Activated CD4-positive, alpha-beta memory T cell treated with anti-CD3 and anti-CD28 coated beads for 36 hours (primary cell): ENCODE measurements at regions not wholly inside any gene's neighbourhood (a gene's known extent, or its start where the extent isn't known, plus 50 kb on each side); places are given as distances from the start of the nearest gene placed in this dataset.
"Not testable (repeated sequence)": the region's sequence is repeated elsewhere in the genome, so short reads cannot be mapped to it uniquely, and the experiment has no call there.

ENCODE experiments used
- CTCF ChIA-PET: fragments of 350-600 bp; sonication (Branson Sonifier 250); formaldehyde crosslinking; loops from one replicate; lab custom pipeline; 2021; ENCODE audit warnings: antibody characterized with exemption, inconsistent platforms; lab: Charles Lee
- POLR2A ChIA-PET: fragments of 350-600 bp; sonication (Branson Sonifier 250); formaldehyde crosslinking; loops from one replicate; lab custom pipeline; 2021; ENCODE audit warnings: antibody characterized with exemption; lab: Charles Lee
- DNase-seq: peaks from one replicate; pipeline ENCODE4 v3.0.0-alpha.2; 2020
- H3K27ac Mint-ChIP-seq: one replicate; pipeline ENCODE4 v1.8.0; 2021; ENCODE audit warnings: mixed read lengths
- H3K27me3 Mint-ChIP-seq: one replicate; pipeline ENCODE4 v1.8.0; 2021; ENCODE audit warnings: mixed read lengths
- H3K36me3 Mint-ChIP-seq: one replicate; pipeline ENCODE4 v1.8.0; 2021; ENCODE audit warnings: mixed read lengths
- H3K4me1 Mint-ChIP-seq: one replicate; pipeline ENCODE4 v1.8.0; 2021; ENCODE audit warnings: low read depth, mixed read lengths
- H3K4me3 Mint-ChIP-seq: one replicate; pipeline ENCODE4 v1.8.0; 2021; ENCODE audit warnings: mild to moderate bottlenecking, mixed read lengths
- H3K9me3 Mint-ChIP-seq: one replicate; pipeline ENCODE4 v1.8.0; 2021; ENCODE audit warnings: mixed read lengths
- intact Hi-C: fragments of 100-400 bp; cut with micrococcal nuclease; formaldehyde crosslinking; loops from one replicate; pipeline ENCODE4 v1.15.1; 2023

DNA sequence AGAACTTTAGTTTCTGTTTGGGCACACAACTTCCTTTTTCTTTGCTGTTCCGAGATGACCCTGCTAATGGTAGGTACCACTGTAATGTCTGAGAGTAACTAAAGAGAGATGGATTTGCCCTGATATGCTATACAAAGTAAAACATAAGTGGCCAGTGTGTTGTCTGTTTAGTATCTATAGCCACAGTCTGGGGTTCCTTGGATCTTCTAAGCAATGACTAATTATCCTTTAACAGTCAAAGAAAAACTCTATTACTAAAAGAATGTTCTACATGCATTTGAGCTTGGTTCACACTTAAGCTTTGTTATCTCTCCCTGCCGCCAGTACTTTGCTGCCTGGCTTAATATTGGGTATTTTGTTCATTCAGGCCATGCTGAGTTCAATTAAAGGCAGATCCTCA, 1051.9 kb upstream of the FLRT2 start:
- Mint-ChIP-seq H3K27ac (no peak overlapping the region), H3K36me3 (no peaks in the 10 kb centered on the region), H3K4me1 (no peaks in the 10 kb centered on the region), H3K4me3 (no peak overlapping the region), H3K27me3 (no peaks in the 10 kb centered on the region), H3K9me3 (peaks cover 16% of the 10 kb centered on the region)
- ChIA-PET CTCF (no interaction called here), POLR2A (no interaction called here)
- intact Hi-C loops: no loop called here
- no peak for DNase-seq

DNA sequence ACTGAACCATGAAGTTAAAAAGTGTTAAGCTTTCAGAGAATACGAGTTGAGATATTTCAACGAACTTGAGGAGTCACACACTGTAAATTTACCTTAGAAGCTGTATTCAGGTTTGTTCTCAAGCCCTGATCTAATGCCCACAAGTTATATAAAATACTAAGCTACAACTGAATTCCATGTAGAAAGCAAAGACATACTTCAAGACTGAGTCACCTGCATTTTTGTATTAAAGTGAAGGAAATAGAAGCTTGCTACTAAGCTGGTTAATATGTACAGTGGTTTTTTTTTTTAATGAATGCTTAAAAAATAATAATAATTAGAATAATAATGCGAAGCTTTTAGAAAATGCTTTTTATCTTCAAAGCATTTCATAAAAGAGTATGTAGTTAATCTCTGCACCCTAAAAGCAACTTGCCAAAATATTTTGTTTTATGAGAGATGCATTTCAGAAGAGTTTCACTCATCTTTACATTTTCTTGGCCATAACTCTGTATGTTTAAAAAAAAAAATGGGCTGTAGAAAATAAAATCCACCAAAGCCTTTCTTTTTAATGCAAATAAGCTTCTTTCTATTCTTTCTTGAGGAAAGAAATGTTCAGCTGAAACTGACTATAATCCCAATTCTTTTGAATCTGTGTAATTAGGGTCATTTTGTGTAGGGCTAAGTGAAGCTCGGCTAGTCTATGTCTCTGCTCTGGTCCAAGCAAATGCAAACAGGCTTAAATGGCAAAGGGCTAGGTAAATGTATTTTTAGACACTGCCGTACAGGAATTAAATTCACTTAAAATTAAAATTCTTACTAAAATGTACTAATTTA, 1047.5 kb upstream of the FLRT2 start:
- DNase-seq: no peak
- POLR2A ChIA-PET: no interaction called here
- peaks cover 7% of the 10 kb centered on the region for H3K9me3 Mint-ChIP-seq
- no peaks in the 10 kb centered on the region for H3K4me1 Mint-ChIP-seq
- intact Hi-C loops: no loop called here
- no peaks in the 10 kb centered on the region for H3K36me3 Mint-ChIP-seq
- H3K4me3 Mint-ChIP-seq: no peak overlapping the region
- no peaks in the 10 kb centered on the region for H3K27me3 Mint-ChIP-seq
- CTCF ChIA-PET: no interaction called here
- no peak overlapping the region for H3K27ac Mint-ChIP-seq

DNA sequence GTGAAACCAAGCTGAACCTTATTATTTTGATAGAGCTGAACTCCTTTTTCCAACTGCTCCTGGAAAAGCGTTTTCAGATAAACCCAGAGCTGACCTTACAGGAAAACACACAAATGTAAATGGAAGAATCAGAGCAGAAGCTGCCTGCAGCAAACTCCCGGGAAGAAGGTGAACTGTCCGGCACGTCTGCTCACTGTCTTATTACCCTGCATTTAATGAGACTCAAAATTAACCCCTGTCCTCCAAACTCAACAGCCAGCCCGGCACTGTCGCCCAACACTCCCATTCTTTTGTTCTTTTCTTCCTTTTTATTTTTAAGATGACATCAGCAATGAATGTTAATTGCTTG, 1046.9 kb upstream of the FLRT2 start:
- H3K36me3 Mint-ChIP-seq: peaks cover 2% of the 10 kb centered on the region
- intact Hi-C loops: no loop called here
- H3K4me1 Mint-ChIP-seq: no peaks in the 10 kb centered on the region
- peaks cover 12% of the 10 kb centered on the region for H3K9me3 Mint-ChIP-seq
- H3K27ac Mint-ChIP-seq: no peak overlapping the region
- no peak overlapping the region for H3K4me3 Mint-ChIP-seq
- DNase-seq: no peak
- no peaks in the 10 kb centered on the region for H3K27me3 Mint-ChIP-seq
- ChIA-PET CTCF (no interaction called here), POLR2A (no interaction called here)

DNA sequence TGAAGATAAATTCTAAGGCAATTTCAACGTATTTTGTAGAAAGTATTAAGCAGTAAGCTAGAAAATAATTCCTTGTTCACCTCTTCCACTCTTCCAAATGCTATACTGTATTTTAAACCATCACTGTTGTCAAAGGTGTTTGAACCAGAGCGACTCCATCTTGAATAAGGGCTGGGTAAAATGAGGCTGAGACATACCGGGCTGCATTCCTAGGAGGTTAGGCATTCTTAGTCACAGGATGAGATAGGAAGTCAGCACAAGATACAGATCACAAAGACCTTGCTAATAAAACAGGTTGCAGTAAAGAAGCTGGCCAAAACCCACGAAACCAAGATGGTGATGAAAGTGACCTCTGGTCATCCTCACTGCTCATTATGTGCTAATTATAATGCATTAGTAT, 1045.7 kb upstream of the FLRT2 start:
- H3K4me1 Mint-ChIP-seq, H3K27ac Mint-ChIP-seq, H3K36me3 Mint-ChIP-seq, H3K4me3 Mint-ChIP-seq, DNase-seq, CTCF ChIA-PET, intact Hi-C loops, H3K27me3 Mint-ChIP-seq, POLR2A ChIA-PET: not testable (repeated sequence)
- peaks cover 13% of the 10 kb centered on the region for H3K9me3 Mint-ChIP-seq

DNA sequence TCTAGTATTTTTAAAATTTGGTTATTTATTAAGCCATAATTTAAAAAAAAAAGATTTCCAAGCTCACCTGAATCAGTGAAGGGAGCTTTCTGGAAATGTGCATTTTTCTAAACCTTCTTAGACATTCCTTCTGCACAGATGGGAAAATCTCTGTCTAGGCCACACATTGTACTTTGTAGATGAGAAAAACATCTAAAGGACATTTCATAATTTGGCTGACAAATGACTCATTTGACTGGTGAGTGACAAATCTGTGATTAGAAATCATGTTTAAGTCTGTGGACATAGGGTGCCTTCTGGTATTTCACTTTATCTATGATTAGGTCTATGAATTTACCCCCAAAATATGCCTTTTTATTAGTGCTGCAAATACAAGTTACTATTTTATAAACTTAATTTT, 1044.9 kb upstream of the FLRT2 start:
- H3K4me1 Mint-ChIP-seq: no peaks in the 10 kb centered on the region
- H3K36me3 Mint-ChIP-seq: peaks cover 2% of the 10 kb centered on the region
- H3K27ac Mint-ChIP-seq: no peak overlapping the region
- no peaks in the 10 kb centered on the region for H3K27me3 Mint-ChIP-seq
- POLR2A ChIA-PET: no interaction called here
- H3K9me3 Mint-ChIP-seq: peaks cover 11% of the 10 kb centered on the region
- no peak overlapping the region for H3K4me3 Mint-ChIP-seq
- DNase-seq: no peak
- CTCF ChIA-PET: no interaction called here
- intact Hi-C loops: no loop called here

DNA sequence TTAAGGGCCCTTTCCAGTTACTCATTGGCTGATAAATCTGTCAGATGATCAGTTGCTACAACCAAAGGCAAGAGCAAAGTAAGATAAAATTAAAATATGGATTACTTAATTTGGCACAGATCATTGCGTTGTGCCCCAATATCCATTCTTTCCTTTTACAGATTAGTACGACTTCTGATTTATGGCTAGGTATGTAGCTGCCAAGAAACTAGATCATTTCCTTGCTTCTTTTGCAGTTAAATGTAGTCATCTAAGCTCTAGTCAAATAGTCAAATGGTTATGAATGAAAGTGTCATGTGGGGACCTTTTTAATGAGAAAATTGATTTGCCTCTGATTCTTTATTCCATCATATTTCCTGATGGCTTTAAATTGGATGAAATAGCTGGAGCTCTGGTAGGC, 1039.9 kb upstream of the FLRT2 start:
- Mint-ChIP-seq H3K36me3 (peaks cover 2% of the 10 kb centered on the region), H3K4me1 (no peaks in the 10 kb centered on the region), H3K9me3 (peaks cover 25% of the 10 kb centered on the region), H3K27me3 (no peaks in the 10 kb centered on the region), H3K4me3 (no peak overlapping the region), H3K27ac (no peak overlapping the region)
- no peak for DNase-seq
- intact Hi-C loops: no loop called here
- CTCF ChIA-PET: no interaction called here
- POLR2A ChIA-PET: no interaction called here

DNA sequence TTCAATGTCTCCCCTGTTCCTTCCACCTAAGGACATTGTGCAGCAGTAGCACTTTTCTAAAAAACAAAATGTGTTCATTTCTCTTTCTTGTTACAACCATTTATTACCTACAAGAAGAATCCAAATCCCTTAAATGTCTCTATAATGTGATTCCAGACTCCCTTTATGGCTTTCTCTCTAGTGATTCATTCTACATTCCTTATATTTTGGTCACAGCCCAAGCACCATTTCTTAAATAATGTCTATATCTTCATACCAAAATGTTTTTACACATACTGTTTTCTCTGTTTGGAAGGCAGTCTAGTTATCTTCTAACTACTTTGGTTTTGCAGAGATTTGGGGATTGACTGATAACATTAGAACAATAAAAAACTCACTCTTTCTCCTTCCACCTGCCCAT, 1037.3 kb upstream of the FLRT2 start:
- CTCF ChIA-PET: no interaction called here

DNA sequence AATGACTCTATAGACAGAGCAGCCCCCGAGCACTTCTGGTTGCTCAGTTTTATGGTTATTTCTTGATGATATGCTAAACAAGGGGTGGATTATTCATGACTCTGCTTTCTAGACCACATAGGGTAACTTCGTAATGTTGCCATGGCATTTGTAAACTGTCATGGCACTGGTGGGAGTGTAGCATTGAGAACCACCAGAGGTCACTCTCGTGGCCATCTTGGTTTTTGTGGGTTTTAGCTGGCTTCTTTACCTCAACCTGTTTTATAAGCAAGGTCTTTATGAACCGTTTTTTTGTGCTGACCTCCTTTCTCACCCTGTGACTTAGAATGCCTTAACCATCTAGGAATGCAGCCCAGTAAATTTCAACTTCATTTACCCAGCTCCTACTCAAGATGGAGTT, 1036.2 kb upstream of the FLRT2 start:
- no peak for DNase-seq
- Mint-ChIP-seq H3K9me3 (peaks cover 25% of the 10 kb centered on the region), H3K4me3 (no peak overlapping the region), H3K27ac (no peak overlapping the region), H3K4me1 (no peaks in the 10 kb centered on the region), H3K36me3 (no peaks in the 10 kb centered on the region), H3K27me3 (no peaks in the 10 kb centered on the region)
- POLR2A ChIA-PET: no interaction called here
- CTCF ChIA-PET: no interaction called here
- intact Hi-C loops: no loop called here

More for the DNA sequence above, 1037.3 kb upstream of the FLRT2 start:
- Mint-ChIP-seq H3K27ac (no peak overlapping the region), H3K9me3 (peaks cover 30% of the 10 kb centered on the region), H3K27me3 (no peaks in the 10 kb centered on the region), H3K4me3 (no peak overlapping the region), H3K36me3 (peaks cover 2% of the 10 kb centered on the region), H3K4me1 (no peaks in the 10 kb centered on the region)
- intact Hi-C loops: no loop called here
- POLR2A ChIA-PET: no interaction called here
- no peak for DNase-seq

DNA sequence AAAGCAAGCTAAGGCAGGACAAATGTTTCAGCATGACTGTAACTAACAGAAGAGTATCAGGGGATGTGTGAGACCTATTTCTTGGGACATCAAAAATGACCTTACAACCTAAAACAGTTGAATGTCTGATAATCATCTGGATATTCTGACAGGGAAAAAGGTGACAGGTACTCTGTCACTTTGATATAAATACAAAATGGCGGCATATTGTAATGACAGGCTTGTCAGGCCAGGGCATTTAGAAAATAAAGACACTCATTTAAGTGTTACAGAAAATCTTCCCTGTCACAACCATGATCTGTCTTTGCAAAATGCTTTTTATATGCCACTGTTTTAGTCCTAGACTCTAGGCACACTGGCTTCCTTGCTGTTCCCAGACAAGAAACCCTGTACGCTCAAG, 1033.3 kb upstream of the FLRT2 start:
- CTCF ChIA-PET: no interaction called here
- no peak overlapping the region for H3K27ac Mint-ChIP-seq
- no peaks in the 10 kb centered on the region for H3K36me3 Mint-ChIP-seq
- intact Hi-C loops: no loop called here
- no peak for DNase-seq
- no peaks in the 10 kb centered on the region for H3K27me3 Mint-ChIP-seq
- POLR2A ChIA-PET: no interaction called here
- peaks cover 25% of the 10 kb centered on the region for H3K9me3 Mint-ChIP-seq
- H3K4me3 Mint-ChIP-seq: no peak overlapping the region
- H3K4me1 Mint-ChIP-seq: no peaks in the 10 kb centered on the region

DNA sequence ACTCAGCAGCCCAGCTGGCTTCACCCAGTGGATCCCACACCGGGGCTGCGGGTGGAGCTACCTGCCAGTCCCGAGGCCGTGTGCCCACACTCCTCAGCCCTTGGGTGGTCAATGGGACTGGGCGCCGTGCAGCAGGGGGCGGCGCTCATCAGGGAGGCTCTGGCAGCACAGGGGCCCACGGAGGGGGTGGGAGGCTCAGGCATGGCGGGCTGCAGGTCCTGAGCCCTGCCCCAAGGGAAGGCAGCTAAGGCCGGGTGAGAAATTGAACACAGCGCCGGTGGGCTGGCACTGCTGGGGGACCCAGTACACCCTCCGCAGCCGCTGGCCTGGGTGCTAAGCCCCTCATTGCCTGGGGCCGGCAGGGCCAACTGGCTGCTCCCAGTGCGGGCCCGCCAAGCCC, 1017.1 kb upstream of the FLRT2 start:
- DNase-seq, H3K4me3 Mint-ChIP-seq, H3K36me3 Mint-ChIP-seq, CTCF ChIA-PET, H3K27ac Mint-ChIP-seq, H3K27me3 Mint-ChIP-seq, POLR2A ChIA-PET, H3K4me1 Mint-ChIP-seq, intact Hi-C loops: not testable (repeated sequence)
- peaks cover 43% of the 10 kb centered on the region for H3K9me3 Mint-ChIP-seq

DNA sequence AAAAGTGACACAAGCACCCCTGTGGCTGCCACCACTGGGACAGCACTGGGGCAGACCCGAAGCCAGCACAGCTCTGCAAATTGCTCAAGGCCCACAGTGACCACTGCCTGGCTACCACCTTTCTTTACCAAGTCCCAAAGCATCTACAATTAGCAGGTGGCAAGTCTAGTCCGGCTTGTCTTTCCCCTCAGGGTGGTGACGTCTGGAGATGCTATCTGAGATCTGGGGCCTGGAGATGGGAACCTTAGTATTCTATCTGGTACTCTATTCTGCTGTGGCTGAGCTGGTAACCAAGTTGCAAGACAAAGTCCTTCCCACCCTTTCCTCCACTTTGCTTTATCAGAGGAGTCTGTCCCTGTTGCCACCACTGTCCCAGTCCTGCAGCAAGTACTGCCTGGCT, 1010.1 kb upstream of the FLRT2 start:
- ChIA-PET POLR2A (no interaction called here), CTCF (no interaction called here)
- Mint-ChIP-seq H3K4me3 (no peak overlapping the region), H3K9me3 (peaks cover 27% of the 10 kb centered on the region), H3K36me3 (no peaks in the 10 kb centered on the region), H3K4me1 (no peaks in the 10 kb centered on the region), H3K27ac (no peak overlapping the region), H3K27me3 (no peaks in the 10 kb centered on the region)
- intact Hi-C loops: no loop called here
- DNase-seq: no peak

DNA sequence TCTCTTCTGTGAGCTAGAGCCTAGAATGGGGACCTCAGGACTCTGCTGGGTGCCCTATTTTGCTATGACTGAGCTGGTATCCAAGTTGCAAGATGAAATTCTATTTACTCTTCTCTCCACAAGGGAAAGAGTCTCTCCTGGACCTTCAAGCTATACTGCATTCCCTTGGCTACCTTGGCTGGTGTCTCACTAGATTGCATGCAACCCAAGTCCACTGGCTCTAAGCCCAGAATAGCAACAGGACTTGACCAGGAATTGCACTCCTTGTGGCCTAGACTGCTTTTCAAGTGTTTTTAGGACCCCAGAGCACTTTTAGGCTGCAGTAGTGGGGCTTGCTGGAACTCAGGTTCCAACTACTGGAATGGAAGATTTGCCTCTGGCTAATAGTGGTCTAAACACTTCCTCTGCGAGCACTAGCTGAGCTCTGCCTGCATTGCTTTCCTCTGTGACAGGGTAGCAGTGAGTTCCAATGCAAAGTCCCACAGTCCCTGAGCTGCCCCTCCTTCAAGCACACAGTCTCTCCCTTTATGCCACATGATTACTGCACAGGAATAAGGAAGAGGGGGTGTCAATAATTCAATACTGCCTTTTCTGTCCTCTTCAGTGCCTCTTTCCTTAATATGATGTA, 1009.1 kb upstream of the FLRT2 start:
- no peaks in the 10 kb centered on the region for H3K4me1 Mint-ChIP-seq
- DNase-seq: no peak
- no peak overlapping the region for H3K27ac Mint-ChIP-seq
- no peaks in the 10 kb centered on the region for H3K36me3 Mint-ChIP-seq
- intact Hi-C loops: no loop called here
- no peaks in the 10 kb centered on the region for H3K27me3 Mint-ChIP-seq
- CTCF ChIA-PET: no interaction called here
- POLR2A ChIA-PET: no interaction called here
- no peak overlapping the region for H3K4me3 Mint-ChIP-seq
- H3K9me3 Mint-ChIP-seq: peaks cover 28% of the 10 kb centered on the region

DNA sequence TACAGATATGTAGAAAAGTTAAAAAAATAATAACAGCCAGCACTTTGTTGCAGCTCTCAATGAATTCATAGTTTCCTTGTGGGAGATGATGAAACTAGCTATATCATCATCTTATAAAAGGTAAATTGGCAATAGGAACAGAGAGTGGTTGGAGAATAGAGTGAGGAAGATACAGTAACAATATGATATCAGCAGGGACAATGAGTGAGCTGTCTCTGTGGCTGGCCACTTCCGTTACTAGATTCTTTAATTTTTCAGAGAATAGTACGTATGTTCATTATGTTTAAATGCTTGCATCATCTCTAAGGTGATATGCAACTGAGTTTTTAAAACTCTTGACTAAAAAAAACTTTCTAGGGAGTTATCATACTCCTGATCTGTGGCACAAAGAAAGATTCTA, 1006.2 kb upstream of the FLRT2 start:
- Mint-ChIP-seq H3K36me3 (no peaks in the 10 kb centered on the region), H3K27me3 (no peaks in the 10 kb centered on the region), H3K27ac (no peak overlapping the region), H3K4me1 (no peaks in the 10 kb centered on the region), H3K4me3 (no peak overlapping the region), H3K9me3 (peaks cover 20% of the 10 kb centered on the region)
- CTCF ChIA-PET: no interaction called here
- POLR2A ChIA-PET: no interaction called here
- intact Hi-C loops: no loop called here
- DNase-seq: no peak
